ENCODE measurements at regions not wholly inside any gene's neighbourhood (a gene's known extent, or its start where the extent isn't known, plus 50 kb on each side); places are given as distances from the start of the nearest gene placed in this dataset.
"Not testable (repeated sequence)": the region's sequence is repeated elsewhere in the genome, so short reads cannot be mapped to it uniquely, and the experiment has no call there.

- DNase-seq (ENCODE audit: low read depth), result peak; percentile 69
- H3K4me3 ChIP-seq (ENCODE audit: low read depth, low read length), result no peak overlapping the region
- TF ChIP-seq CTCF (IDR thresholded peaks at IDR 0.05; ENCODE audit: insufficient read depth, low read depth, low read length), result no peak
Observed at GRCh38 chr3:159668990-159669476, 319.6 kb upstream of the IL12A start.

DNA sequence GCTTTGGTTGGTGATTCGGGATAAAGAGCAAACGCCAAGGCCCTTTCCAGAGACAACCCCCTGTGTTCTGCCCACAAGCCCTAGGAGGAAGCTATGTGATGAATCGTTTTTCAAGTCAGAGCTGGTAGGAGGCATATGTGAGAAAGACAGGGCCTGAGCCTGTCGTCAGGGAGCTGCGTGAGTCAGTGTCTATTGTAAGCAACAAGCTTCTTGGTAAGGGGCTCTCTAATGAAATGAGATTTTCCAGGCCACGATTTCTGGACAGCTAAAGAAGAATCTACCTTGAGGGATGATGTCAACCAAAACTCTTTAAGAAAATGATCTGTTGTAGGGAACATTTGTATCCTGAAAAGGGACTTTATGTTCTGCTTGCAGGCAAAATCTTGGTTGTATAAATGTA is 318.9 kb upstream of the IL12A start:
- no peak overlapping the region for H3K4me3 ChIP-seq (ENCODE audit: low read depth, low read length)
- peak; percentile 19 for DNase-seq (ENCODE audit: low read depth)
- no peak for TF ChIP-seq CTCF (IDR thresholded peaks at IDR 0.05; ENCODE audit: insufficient read depth, low read depth, low read length)

DNA sequence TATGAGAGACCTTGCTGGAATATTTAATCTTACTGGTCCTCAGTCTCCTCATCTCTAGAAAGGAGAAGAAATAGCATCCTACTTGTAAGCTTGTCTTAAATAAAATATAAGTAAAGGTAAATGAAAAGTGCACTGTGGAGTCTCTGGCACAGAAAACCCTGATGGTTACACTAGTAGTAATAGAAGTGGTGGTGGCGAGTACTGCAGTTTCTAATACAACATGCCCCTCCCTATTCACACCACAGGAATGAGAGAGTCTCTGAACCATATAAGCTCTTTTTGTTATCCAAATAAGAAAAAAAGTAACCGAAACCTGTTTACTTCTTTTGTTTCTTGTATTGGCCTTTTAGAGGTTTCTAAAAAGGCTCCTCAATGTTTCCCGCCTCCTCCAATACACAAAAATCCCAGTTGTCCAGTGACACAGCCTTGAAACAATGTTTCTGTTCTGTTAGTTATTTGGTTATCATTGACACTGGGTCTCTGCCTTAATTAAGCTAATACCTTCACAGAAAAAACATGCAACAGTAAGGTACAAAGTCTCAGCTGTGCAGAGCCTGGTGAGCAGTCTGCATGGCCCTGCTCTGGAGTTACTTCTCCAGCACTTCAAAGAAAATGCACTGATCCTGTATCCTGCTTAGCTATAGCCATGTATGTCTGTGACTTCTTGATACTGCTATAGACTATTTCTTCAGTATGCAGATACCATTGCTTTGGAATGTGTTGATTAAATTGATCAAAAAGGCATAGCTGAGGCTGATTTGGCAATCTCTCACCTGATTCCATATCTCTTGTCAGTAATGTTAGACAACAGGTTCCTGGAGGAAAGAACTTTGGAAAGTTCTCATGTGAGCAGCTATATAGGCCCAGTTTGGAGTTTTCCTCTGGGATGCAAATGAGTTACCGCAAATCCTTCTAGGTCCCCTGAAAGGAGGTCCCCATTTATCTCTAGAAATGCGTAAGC is 315.6 kb upstream of the IL12A start:
- H3K4me3 ChIP-seq (ENCODE audit: low read depth, low read length), result no peak overlapping the region
- no peak for DNase-seq (ENCODE audit: low read depth)
- peak; percentile 6 for TF ChIP-seq CTCF (IDR thresholded peaks at IDR 0.05; ENCODE audit: insufficient read depth, low read depth, low read length)

- TF ChIP-seq CTCF (IDR thresholded peaks at IDR 0.05; ENCODE audit: insufficient read depth, low read depth, low read length), result no peak
- no peak for DNase-seq (ENCODE audit: low read depth)
- no peak overlapping the region for H3K4me3 ChIP-seq (ENCODE audit: low read depth, low read length)
Observed at GRCh38 chr3:159674583-159674982, 314.1 kb upstream of the IL12A start.

DNA sequence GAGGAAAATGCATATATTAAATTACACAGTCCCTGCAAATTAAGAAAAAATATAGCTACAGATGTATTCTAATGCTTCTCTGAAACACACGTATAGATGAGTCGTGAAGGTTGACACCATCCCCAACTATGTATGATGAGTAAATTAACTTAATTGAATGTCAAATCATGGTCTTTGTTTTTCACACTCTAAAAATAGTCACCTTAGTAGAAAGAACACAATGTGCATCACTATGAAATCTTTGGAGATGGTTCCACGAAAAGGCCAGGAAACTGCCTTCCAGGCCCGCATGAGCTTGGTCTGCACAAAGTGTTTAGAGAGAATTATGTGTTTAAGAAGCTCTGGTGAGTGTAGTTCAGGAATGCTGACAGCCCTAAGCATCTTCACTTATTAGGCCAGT is 313.4 kb upstream of the IL12A start:
- no peak for TF ChIP-seq CTCF (IDR thresholded peaks at IDR 0.05; ENCODE audit: insufficient read depth, low read depth, low read length)
- H3K4me3 ChIP-seq (ENCODE audit: low read depth, low read length), result no peak overlapping the region

DNA sequence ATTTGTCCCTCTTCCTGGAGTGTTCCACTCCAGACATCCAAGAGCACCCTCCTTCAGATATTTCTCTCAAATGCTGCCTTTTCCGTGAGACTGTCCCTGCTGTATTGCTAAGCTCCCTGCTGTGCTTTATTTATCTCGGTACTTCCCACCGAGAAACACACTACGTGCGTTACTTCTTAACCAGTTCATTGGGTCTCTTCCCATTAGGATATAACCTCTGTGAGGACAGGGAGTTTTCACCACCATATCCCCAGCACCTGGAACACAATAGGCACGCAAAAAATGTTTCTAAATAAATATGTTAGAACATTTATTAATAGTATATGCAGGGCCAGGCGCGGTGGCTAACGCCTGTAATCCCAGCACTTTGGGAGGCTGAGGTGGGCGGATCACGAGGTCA is 308.7 kb upstream of the IL12A start:
- no peak for DNase-seq (ENCODE audit: low read depth)
- TF ChIP-seq CTCF (IDR thresholded peaks at IDR 0.05; ENCODE audit: insufficient read depth, low read depth, low read length), result no peak
- H3K4me3 ChIP-seq (ENCODE audit: low read depth, low read length), result no peak overlapping the region

More for the DNA sequence above, 313.4 kb upstream of the IL12A start:
- no peak for DNase-seq (ENCODE audit: low read depth)

GRCh38 chr3:159681717-159682116 is 306.9 kb upstream of the IL12A start:
- not testable (repeated sequence) for DNase-seq (ENCODE audit: low read depth); H3K4me3 ChIP-seq (ENCODE audit: low read depth, low read length)
